HAP-1 (cell line): ENCODE measurements at regions not wholly inside any gene's neighbourhood (a gene's known extent, or its start where the extent isn't known, plus 50 kb on each side); places are given as distances from the start of the nearest gene placed in this dataset.

ENCODE experiments used
- DNase-seq, 2 experiments: peaks; one replicate each; pipeline ENCODE4 v3.0.0-alpha.2; 2016 to 2020; ENCODE audit warnings: low spot score in 2 of 2
- H3K27me3 ChIP-seq: fragments of 250-450 bp; sonication (Bioruptor Pico); 2 replicates; pipeline ENCODE4 v1.5.1; 2020; ENCODE audit warnings: low read depth, mild to moderate bottlenecking, moderate library complexity
- H3K36me3 ChIP-seq: fragments of 250-450 bp; sonication (Bioruptor Pico); replicated peaks from 2 replicates; pipeline ENCODE4 v1.5.1; 2020; ENCODE audit warnings: mild to moderate bottlenecking
- H3K4me1 ChIP-seq: fragments of 250-450 bp; sonication (Bioruptor Pico); 2 replicates; pipeline ENCODE4 v1.5.1; 2020; ENCODE audit warnings: mild to moderate bottlenecking
- H3K4me3 ChIP-seq: fragments of 250-450 bp; sonication (Bioruptor Pico); 2 replicates; pipeline ENCODE4 v1.5.1; 2020; ENCODE audit warnings: mild to moderate bottlenecking, moderate library complexity
- H3K9me3 ChIP-seq: fragments of 250-450 bp; sonication (Bioruptor Pico); 2 replicates; pipeline ENCODE4 v1.5.1; 2020; ENCODE audit warnings: mild to moderate bottlenecking, moderate library complexity
- in situ Hi-C: fragments of 300-500 bp; cut with MboI; formaldehyde crosslinking; loops from 3 replicates; pipeline ENCODE4 v1.14.3; 2020; ENCODE audit warnings: low sequenced_read_pairs, inconsistent platforms, mixed read lengths

- DNase-seq, result no peak
- Histone ChIP-seq H3K36me3 (no peaks in the 10 kb centered on the region), H3K9me3 (no peaks in the 10 kb centered on the region), H3K27me3 (no peaks in the 10 kb centered on the region), H3K4me1 (no peaks in the 10 kb centered on the region), H3K4me3 (no peak overlapping the region)
- in situ Hi-C loops, result no loop called here
These were observed 143.8 kb upstream of the BMPER start for GRCh38 chr7:33761449-33762080.

- no peaks in the 10 kb centered on the region for H3K9me3 ChIP-seq
- H3K4me1 ChIP-seq, result no peaks in the 10 kb centered on the region
- no peak overlapping the region for H3K4me3 ChIP-seq
- in situ Hi-C loops, result no loop called here
- H3K36me3 ChIP-seq, result no peaks in the 10 kb centered on the region
- H3K27me3 ChIP-seq, result no peaks in the 10 kb centered on the region
- DNase-seq, result no peak
These were observed 143.0 kb upstream of the BMPER start for GRCh38 chr7:33762151-33762910.

- no peaks in the 10 kb centered on the region for H3K9me3 ChIP-seq
- H3K4me1 ChIP-seq, result no peaks in the 10 kb centered on the region
- in situ Hi-C loops, result no loop called here
- H3K36me3 ChIP-seq, result no peaks in the 10 kb centered on the region
- H3K4me3 ChIP-seq, result no peak overlapping the region
- no peaks in the 10 kb centered on the region for H3K27me3 ChIP-seq
- no peak for DNase-seq
These were observed 142.4 kb upstream of the BMPER start for GRCh38 chr7:33762911-33763306.

- Histone ChIP-seq H3K27me3 (no peaks in the 10 kb centered on the region), H3K4me3 (no peak overlapping the region), H3K36me3 (no peaks in the 10 kb centered on the region), H3K9me3 (no peaks in the 10 kb centered on the region), H3K4me1 (no peaks in the 10 kb centered on the region)
- no peak for DNase-seq
- in situ Hi-C loops, result no loop called here
These were observed 140.4 kb upstream of the BMPER start for GRCh38 chr7:33764752-33765451.

GRCh38 chr7:33766405-33766804, 138.9 kb upstream of the BMPER start:
- no peaks in the 10 kb centered on the region for H3K27me3 ChIP-seq
- H3K36me3 ChIP-seq, result no peaks in the 10 kb centered on the region
- H3K4me1 ChIP-seq, result no peaks in the 10 kb centered on the region
- H3K9me3 ChIP-seq, result no peaks in the 10 kb centered on the region
- in situ Hi-C loops, result no loop called here
- DNase-seq, result no peak
- no peak overlapping the region for H3K4me3 ChIP-seq

GRCh38 chr7:33769930-33770329, 135.4 kb upstream of the BMPER start:
- Histone ChIP-seq H3K36me3 (no peaks in the 10 kb centered on the region), H3K9me3 (no peaks in the 10 kb centered on the region), H3K27me3 (no peaks in the 10 kb centered on the region), H3K4me3 (no peak overlapping the region), H3K4me1 (no peaks in the 10 kb centered on the region)
- no peak for DNase-seq
- in situ Hi-C loops, result no loop called here

GRCh38 chr7:33770576-33770975, 134.8 kb upstream of the BMPER start:
- Histone ChIP-seq H3K4me3 (no peak overlapping the region), H3K9me3 (no peaks in the 10 kb centered on the region), H3K4me1 (no peaks in the 10 kb centered on the region), H3K36me3 (no peaks in the 10 kb centered on the region), H3K27me3 (no peaks in the 10 kb centered on the region)
- DNase-seq, result no peak
- in situ Hi-C loops, result no loop called here

- in situ Hi-C loops, result no loop called here
- Histone ChIP-seq H3K4me3 (no peak overlapping the region), H3K9me3 (no peaks in the 10 kb centered on the region), H3K36me3 (no peaks in the 10 kb centered on the region), H3K27me3 (no peaks in the 10 kb centered on the region), H3K4me1 (no peaks in the 10 kb centered on the region)
- DNase-seq, result no peak
These were observed 133.9 kb upstream of the BMPER start for GRCh38 chr7:33771422-33771821.

- Histone ChIP-seq H3K4me1 (no peaks in the 10 kb centered on the region), H3K36me3 (no peaks in the 10 kb centered on the region), H3K4me3 (no peak overlapping the region), H3K9me3 (no peaks in the 10 kb centered on the region), H3K27me3 (no peaks in the 10 kb centered on the region)
- in situ Hi-C loops, result no loop called here
- DNase-seq, result no peak
These were observed 132.3 kb upstream of the BMPER start for GRCh38 chr7:33773053-33773452.

- no peak for DNase-seq
- H3K4me3 ChIP-seq, result no peak overlapping the region
- H3K36me3 ChIP-seq, result no peaks in the 10 kb centered on the region
- no peaks in the 10 kb centered on the region for H3K9me3 ChIP-seq
- no peaks in the 10 kb centered on the region for H3K4me1 ChIP-seq
- in situ Hi-C loops, result no loop called here
- H3K27me3 ChIP-seq, result no peaks in the 10 kb centered on the region
These were observed 130.4 kb upstream of the BMPER start for GRCh38 chr7:33774762-33775523.

- no peaks in the 10 kb centered on the region for H3K4me1 ChIP-seq
- H3K36me3 ChIP-seq, result no peaks in the 10 kb centered on the region
These were observed 129.5 kb upstream of the BMPER start for GRCh38 chr7:33775790-33776189.

GRCh38 chr7:33776788-33777187, 128.6 kb upstream of the BMPER start:
- H3K36me3 ChIP-seq, result no peaks in the 10 kb centered on the region
- no peak overlapping the region for H3K4me3 ChIP-seq
- no peak for DNase-seq
- H3K9me3 ChIP-seq, result no peaks in the 10 kb centered on the region
- H3K4me1 ChIP-seq, result no peaks in the 10 kb centered on the region
- H3K27me3 ChIP-seq, result no peaks in the 10 kb centered on the region
- in situ Hi-C loops, result no loop called here

More at GRCh38 chr7:33775790-33776189, 129.5 kb upstream of the BMPER start:
- no peaks in the 10 kb centered on the region for H3K9me3 ChIP-seq
- no peak for DNase-seq
- no peak overlapping the region for H3K4me3 ChIP-seq
- H3K27me3 ChIP-seq, result no peaks in the 10 kb centered on the region
- in situ Hi-C loops, result no loop called here

- H3K27me3 ChIP-seq, result no peaks in the 10 kb centered on the region
- no peak for DNase-seq
- in situ Hi-C loops, result no loop called here
- H3K4me3 ChIP-seq, result no peak overlapping the region
- H3K9me3 ChIP-seq, result no peaks in the 10 kb centered on the region
- H3K4me1 ChIP-seq, result no peaks in the 10 kb centered on the region
- H3K36me3 ChIP-seq, result no peaks in the 10 kb centered on the region
These were observed 127.1 kb upstream of the BMPER start for GRCh38 chr7:33778195-33778594.

GRCh38 chr7:33779216-33779615, 126.1 kb upstream of the BMPER start:
- Histone ChIP-seq H3K36me3 (no peaks in the 10 kb centered on the region), H3K4me1 (no peaks in the 10 kb centered on the region), H3K4me3 (no peak overlapping the region), H3K9me3 (no peaks in the 10 kb centered on the region), H3K27me3 (no peaks in the 10 kb centered on the region)
- no peak for DNase-seq
- in situ Hi-C loops, result no loop called here
